ENCODE measurements at regions not wholly inside any gene's neighbourhood (a gene's known extent, or its start where the extent isn't known, plus 50 kb on each side); places are given as distances from the start of the nearest gene placed in this dataset.
"Not testable (repeated sequence)": the region's sequence is repeated elsewhere in the genome, so short reads cannot be mapped to it uniquely, and the experiment has no call there.

GRCh38 chr9:79073201-79073600 lies 498.6 kb upstream of the TLE4 start:
- DNase-seq = no peak

- no peak for DNase-seq
Measured at GRCh38 chr9:79080536-79080935, 491.2 kb upstream of the TLE4 start.

- DNase-seq = no peak
Measured at GRCh38 chr9:79083621-79084020, 488.1 kb upstream of the TLE4 start.

GRCh38 chr9:79087133-79087532 lies 484.6 kb upstream of the TLE4 start:
- no peak for DNase-seq

- no peak for DNase-seq
Measured at GRCh38 chr9:79089054-79089560, 482.7 kb upstream of the TLE4 start.

GRCh38 chr9:79089851-79090250 lies 481.9 kb upstream of the TLE4 start:
- not testable (repeated sequence) for DNase-seq

GRCh38 chr9:79103257-79103656 lies 468.5 kb upstream of the TLE4 start:
- not testable (repeated sequence) for DNase-seq

- no peak for DNase-seq
Measured at GRCh38 chr9:79104216-79104615, 467.5 kb upstream of the TLE4 start.

- no peak for DNase-seq
Measured at GRCh38 chr9:79104951-79105350, 466.8 kb upstream of the TLE4 start.

- no peak for DNase-seq
Measured at GRCh38 chr9:79107911-79108676, 463.7 kb upstream of the TLE4 start.

- no peak for DNase-seq
Measured at GRCh38 chr9:79111653-79112052, 460.1 kb upstream of the TLE4 start.

GRCh38 chr9:79115176-79115575 lies 456.6 kb upstream of the TLE4 start:
- DNase-seq = no peak

- peak in 1 of 51 donors; percentile 3 for DNase-seq
Measured at GRCh38 chr9:79116041-79116440, 455.7 kb upstream of the TLE4 start.

GRCh38 chr9:79116709-79117108 lies 455.1 kb upstream of the TLE4 start:
- no peak for DNase-seq

- no peak for DNase-seq
Measured at GRCh38 chr9:79120533-79120932, 451.2 kb upstream of the TLE4 start.

- DNase-seq = no peak
Measured at GRCh38 chr9:79120941-79121340, 450.8 kb upstream of the TLE4 start.

GRCh38 chr9:79123415-79123814 lies 448.4 kb upstream of the TLE4 start:
- no peak for DNase-seq

- no peak for DNase-seq
Measured at GRCh38 chr9:79127661-79128060, 444.1 kb upstream of the TLE4 start.

- DNase-seq = peak in 32 of 51 donors; percentile 0 to 62 (median 22)
Measured at GRCh38 chr9:79129865-79130480, 441.8 kb upstream of the TLE4 start.

- DNase-seq = no peak
Measured at GRCh38 chr9:79131246-79131774, 440.5 kb upstream of the TLE4 start.

- DNase-seq = no peak
Measured at GRCh38 chr9:79131824-79132377, 439.9 kb upstream of the TLE4 start.

- no peak for DNase-seq
Measured at GRCh38 chr9:79134654-79135053, 437.1 kb upstream of the TLE4 start.
